ENCODE measurements at regions not wholly inside any gene's neighbourhood (a gene's known extent, or its start where the extent isn't known, plus 50 kb on each side); places are given as distances from the start of the nearest gene placed in this dataset.
A peak's percentile ranks its signal among the peaks of the same experiment; 100 is the strongest.

- DNase-seq: no peak
These were observed 379.2 kb downstream of the VPS13C start for GRCh38 chr15:61681038-61681418.

DNA sequence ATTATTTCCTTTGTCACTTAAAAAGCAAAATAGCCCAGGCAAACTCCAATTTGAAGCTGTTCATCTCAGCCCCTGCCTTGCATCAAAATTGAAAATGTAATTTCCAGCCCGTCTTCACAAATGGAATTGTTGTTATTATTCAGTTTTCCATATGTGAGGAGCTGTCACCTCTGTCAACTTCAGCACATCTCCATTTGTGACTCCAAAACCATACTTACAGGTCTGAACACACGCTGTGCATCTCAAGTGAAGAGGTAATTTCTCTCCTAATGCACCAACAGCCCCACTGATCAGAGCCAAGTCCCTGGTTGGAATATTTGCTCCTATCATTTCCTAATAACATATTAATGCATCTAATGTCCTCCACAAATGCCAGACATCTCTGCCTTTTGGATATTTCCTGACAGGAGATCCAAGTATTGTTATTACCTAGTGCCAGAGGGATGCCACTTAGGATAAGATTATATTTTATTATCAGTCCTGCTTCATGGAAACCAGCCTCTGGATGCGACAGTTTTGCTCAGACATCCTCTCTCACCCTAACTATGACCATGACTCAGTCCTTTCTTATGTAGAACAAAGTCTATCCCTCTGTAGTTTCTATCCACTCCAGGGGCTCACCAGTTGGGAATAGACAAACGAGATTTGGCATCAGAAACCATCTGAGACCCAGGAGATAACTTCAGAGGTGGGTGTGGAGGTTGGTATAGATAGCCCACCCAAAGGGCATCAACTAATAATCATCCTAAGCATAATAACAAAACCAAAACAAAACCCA, 379.8 kb downstream of the VPS13C start:
- DNase-seq: no peak

DNA sequence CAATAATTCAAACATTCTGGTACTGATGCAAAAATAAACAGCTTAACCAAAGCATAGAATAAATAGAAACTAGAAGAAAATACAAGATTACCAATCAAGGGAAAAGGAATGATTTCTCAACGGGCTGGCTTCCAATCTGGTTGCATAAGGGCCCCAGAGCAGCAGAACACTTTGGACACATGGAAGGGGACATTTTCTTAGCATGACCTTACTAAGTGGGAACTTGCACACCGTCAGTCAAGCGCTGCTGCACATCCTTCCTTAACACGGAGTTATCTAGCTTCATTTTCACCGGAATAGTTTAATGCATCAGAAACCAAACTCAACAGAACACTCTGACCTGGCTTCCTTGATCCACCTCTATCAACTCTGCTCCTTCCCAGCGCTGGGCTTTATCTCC, 388.5 kb downstream of the VPS13C start:
- DNase-seq: no peak

- no peak for DNase-seq
These were observed 391.8 kb downstream of the VPS13C start for GRCh38 chr15:61668444-61668843.

DNA sequence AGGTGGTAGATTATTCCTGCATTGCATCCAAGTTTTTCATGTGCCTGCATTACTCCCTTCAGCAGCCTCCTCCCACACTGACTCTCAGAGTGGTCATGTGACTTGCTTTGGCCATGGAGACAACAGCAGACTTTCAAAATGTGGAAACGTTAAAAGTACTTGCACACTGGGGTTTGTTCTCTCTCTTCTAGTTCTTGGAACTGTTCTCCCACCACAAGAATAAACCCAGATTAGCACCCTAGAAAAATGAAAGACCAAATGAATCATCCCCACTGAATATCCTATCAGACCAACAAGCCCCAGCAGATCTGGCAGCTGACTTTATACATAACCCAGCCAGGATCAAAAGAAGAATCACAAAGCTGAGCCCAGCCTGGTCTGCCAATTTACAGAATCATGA, 398.5 kb downstream of the VPS13C start:
- DNase-seq: no peak

DNA sequence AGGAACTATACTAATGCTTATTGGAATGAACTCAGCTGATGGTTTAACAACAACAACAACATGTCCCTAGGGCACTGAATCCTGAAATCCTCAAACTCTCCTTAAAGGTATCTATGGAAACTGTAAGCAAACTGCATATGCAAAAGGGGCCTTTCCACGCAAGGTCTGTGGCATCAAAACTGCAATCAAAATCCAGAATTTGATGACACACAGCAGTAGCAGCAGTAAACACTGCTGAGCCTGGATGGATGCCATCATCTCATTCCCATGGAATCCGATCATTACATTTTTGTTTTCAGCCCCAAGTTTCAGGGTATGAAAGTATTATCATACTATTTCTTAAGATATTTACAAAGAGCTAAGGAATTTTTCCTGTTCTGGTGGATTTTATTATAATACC, 399.7 kb downstream of the VPS13C start:
- DNase-seq: no peak

- DNase-seq: no peak
These were observed 400.6 kb downstream of the VPS13C start for GRCh38 chr15:61659566-61660190.

DNA sequence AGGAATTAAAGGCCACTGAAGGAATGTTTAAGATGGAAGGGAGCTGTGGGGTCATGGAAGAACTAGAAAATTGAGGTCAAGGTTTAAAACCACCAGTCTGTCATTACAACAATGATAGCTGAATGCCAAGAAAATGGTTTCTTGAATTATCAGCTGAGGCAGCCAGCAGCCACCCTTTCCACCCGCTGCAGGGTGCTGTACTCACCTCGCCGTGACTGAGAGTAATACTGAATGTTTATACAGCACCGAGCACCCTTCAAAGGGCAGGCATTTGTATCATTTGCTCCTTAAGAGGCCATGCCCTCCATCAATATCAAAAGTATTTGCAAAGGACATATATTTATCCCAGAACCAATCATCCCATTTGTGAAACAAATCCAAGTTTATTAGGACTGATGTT, 402.8 kb downstream of the VPS13C start:
- DNase-seq: no peak

GRCh38 chr15:61656391-61656790, 403.9 kb downstream of the VPS13C start:
- no peak for DNase-seq

DNA sequence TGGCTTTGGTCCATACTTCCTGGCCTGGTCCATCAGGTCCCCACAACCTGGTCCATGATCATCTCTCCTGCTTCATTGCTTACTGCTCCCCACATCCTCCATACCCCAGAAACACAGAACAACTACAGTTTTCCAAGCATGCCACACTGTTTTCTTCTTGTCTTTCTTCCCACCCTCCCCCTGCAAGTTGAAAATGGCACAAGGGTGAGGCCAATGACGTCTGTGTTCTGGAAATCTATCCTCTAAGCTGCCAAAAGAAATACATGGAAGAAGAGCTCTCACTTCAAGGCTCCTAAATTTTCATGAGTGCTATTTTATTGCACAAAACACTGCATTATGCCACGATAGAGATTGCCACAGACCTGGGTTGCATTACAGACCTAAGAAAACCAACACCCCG, 404.4 kb downstream of the VPS13C start:
- no peak for DNase-seq

DNA sequence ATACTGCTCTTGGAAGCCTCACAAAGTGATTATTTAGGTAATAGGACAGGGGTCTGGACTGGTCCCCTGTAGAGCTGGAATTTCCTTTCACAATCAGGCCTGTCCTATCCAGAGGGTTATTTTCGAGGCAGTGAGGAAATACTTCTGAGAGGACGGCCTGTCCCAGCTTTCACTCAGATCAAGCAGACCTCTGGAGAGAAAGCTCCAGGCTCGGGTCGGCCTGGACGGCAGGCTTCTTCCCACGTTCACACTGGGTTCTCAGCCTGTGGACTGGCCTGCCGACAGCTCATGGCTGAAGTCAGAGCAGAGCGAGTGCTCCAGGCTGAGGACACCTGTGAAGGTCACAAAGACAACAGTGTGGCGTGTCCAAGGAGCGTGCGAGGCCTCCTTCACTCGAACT, 405.3 kb downstream of the VPS13C start:
- no peak for DNase-seq

- DNase-seq: no peak
These were observed 406.1 kb downstream of the VPS13C start for GRCh38 chr15:61654002-61654740.

GRCh38 chr15:61653110-61653509, 407.1 kb downstream of the VPS13C start:
- DNase-seq: no peak

- no peak for DNase-seq
These were observed 409.0 kb downstream of the VPS13C start for GRCh38 chr15:61651267-61651666.

DNA sequence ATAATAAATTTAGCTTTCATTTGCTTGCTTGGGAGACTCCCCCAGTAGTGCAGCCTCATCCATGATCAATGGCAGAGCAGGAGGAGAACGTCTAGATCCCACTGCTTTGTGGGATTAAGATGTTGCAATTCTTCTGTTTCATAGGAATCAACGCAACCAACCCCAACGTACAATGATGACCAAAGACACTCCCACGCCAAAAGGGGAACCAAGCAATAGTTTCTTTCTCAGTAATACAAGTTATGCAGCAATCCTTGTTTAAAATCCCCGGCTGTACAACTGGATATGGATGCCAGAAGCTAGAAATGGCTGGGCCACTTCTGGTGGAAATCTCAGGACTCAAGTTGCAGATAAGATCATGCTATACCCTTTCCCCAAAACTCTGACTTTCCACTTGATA, 411.2 kb downstream of the VPS13C start:
- DNase-seq: no peak

- peak; percentile 21 for DNase-seq
These were observed 415.4 kb upstream of the RORA start for GRCh38 chr15:61644550-61644949.

DNA sequence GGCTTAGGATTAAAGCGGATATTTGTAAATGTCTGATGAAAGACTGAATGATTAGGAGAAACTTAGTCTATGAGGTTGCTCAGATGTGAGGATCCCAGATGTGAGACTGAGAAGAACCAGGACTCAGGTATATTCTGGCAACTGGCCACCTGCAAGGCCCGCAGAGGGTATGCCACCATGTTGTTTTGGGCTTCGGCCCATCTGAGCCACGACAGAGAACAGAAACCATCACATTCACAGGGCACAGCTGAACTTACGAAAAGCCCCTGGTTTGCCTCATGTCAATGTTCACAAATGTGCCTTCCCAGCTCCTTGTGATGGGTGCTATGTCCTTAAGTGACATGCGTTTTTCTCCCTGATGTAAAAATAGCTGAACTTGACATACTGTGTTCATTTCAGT, 412.5 kb upstream of the RORA start:
- DNase-seq: no peak

GRCh38 chr15:61640756-61641155, 411.7 kb upstream of the RORA start:
- peak; percentile 87 for DNase-seq

- peak; percentile 99 for DNase-seq
These were observed 410.4 kb upstream of the RORA start for GRCh38 chr15:61639491-61639890.

- DNase-seq: no peak
These were observed 405.7 kb upstream of the RORA start for GRCh38 chr15:61634837-61635236.

GRCh38 chr15:61633951-61634350, 404.8 kb upstream of the RORA start:
- no peak for DNase-seq

DNA sequence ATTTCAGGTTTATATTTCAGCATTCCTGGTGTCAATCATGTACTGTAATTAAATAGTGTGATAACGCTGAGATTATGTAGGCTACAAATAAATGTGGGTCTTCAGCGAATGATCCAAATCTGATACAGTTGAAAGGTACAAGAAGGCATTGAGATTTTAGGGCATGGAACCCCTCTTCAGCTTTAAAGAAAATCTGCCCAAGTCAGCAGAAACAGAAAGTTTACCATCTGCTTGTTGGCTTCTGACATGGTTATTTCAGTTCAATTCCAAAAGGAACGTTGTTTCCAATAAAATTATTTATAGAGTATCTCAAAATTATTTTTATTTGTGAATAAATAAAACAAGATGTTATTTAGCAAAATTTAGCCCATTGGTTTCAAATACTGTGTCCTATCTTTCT, 400.2 kb upstream of the RORA start:
- DNase-seq: no peak

- DNase-seq: no peak
These were observed 395.8 kb upstream of the RORA start for GRCh38 chr15:61624950-61625349.

DNA sequence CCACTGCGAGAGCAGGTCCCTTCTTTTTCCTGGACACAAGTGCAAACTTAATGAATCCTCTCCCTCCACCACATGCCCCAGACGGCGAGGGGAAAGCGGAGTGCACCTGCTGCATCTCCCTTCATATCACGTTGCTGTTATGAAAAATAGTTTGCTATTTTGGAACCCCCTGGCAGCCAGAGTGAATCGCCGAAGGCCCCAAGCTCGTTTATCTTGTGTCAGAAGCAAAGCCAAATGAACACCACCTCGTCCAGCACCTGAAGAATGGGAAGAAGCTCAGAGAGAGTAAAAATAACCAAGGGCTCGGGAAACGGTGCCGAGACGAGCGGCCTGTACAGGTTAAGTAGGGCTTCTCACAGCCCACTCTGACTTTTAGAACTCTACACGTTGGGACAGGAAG, 394.6 kb upstream of the RORA start:
- DNase-seq: no peak
